HepG2 (cell line): ENCODE measurements at regions not wholly inside any gene's neighbourhood (a gene's known extent, or its start where the extent isn't known, plus 50 kb on each side); places are given as distances from the start of the nearest gene placed in this dataset.

ENCODE experiments used
- ADNP ChIP-seq: sonication (generic); formaldehyde crosslinking; IDR thresholded peaks from 2 replicates; pipeline ENCODE4 v1.4.0; 2020; ENCODE audit warnings: missing genetic modification reagents
- CBX5 ChIP-seq: sonication (generic); formaldehyde crosslinking; IDR thresholded peaks from 2 replicates; pipeline ENCODE4 v1.4.0; 2020; ENCODE audit warnings: missing genetic modification reagents, borderline replicate concordance
- EEA1 ChIP-seq: sonication (generic); formaldehyde crosslinking; IDR thresholded peaks from 2 replicates; pipeline ENCODE4 v1.5.1; 2020; ENCODE audit warnings: mild to moderate bottlenecking, missing genetic modification reagents, borderline replicate concordance
- ELF4 ChIP-seq: sonication (generic); formaldehyde crosslinking; IDR thresholded peaks from 2 replicates; pipeline ENCODE4 v1.5.0; 2020; ENCODE audit warnings: missing genetic modification reagents, mild to moderate bottlenecking, moderate library complexity, borderline replicate concordance
- POLR2A ChIP-seq, 2 experiments: IDR thresholded peaks; 2 replicates each; pipeline ENCODE4 v1.6.1; 2011; ENCODE audit warnings: low read depth in 2 of 2, low read length in 2 of 2, mild to moderate bottlenecking in 1 of 2, moderate library complexity in 1 of 2; ENCODE audit not compliant: insufficient read depth in 1 of 2
- POLR2AphosphoS5 ChIP-seq: IDR thresholded peaks from 2 replicates; pipeline ENCODE4 v1.6.1; 2012; ENCODE audit warnings: low read depth, low read length
- RBM22 ChIP-seq: fragments of 200-400 bp; formaldehyde crosslinking; optimal IDR thresholded peaks from 2 replicates; pipeline ENCODE3; 2017; ENCODE audit warnings: mild to moderate bottlenecking, low read length, moderate library complexity
- SMC3 ChIP-seq: IDR thresholded peaks from 2 replicates; pipeline ENCODE4 v1.6.1; 2011; ENCODE audit warnings: low read length, improper control_type of control experiment
- TF ChIP-seq, protein P1 (sequence below): sonication (generic); formaldehyde crosslinking; IDR thresholded peaks from 2 replicates; pipeline ENCODE4 v1.5.0; 2020; ENCODE audit warnings: mild to moderate bottlenecking, missing genetic modification reagents, moderate library complexity
- TF ChIP-seq, protein P2 (sequence below): sonication (generic); formaldehyde crosslinking; IDR thresholded peaks from 2 replicates; pipeline ENCODE4 v1.5.0; 2020; ENCODE audit warnings: missing genetic modification reagents, mild to moderate bottlenecking, borderline replicate concordance
- TF ChIP-seq, protein P3 (sequence below): sonication (generic); formaldehyde crosslinking; IDR thresholded peaks from 2 replicates; pipeline ENCODE4 v1.5.0; 2020; ENCODE audit warnings: missing genetic modification reagents
- TF ChIP-seq, protein P4 (sequence below): sonication (generic); formaldehyde crosslinking; IDR thresholded peaks from 2 replicates; pipeline ENCODE4 v1.4.0; 2020; ENCODE audit warnings: missing genetic modification reagents, borderline replicate concordance

DNA sequence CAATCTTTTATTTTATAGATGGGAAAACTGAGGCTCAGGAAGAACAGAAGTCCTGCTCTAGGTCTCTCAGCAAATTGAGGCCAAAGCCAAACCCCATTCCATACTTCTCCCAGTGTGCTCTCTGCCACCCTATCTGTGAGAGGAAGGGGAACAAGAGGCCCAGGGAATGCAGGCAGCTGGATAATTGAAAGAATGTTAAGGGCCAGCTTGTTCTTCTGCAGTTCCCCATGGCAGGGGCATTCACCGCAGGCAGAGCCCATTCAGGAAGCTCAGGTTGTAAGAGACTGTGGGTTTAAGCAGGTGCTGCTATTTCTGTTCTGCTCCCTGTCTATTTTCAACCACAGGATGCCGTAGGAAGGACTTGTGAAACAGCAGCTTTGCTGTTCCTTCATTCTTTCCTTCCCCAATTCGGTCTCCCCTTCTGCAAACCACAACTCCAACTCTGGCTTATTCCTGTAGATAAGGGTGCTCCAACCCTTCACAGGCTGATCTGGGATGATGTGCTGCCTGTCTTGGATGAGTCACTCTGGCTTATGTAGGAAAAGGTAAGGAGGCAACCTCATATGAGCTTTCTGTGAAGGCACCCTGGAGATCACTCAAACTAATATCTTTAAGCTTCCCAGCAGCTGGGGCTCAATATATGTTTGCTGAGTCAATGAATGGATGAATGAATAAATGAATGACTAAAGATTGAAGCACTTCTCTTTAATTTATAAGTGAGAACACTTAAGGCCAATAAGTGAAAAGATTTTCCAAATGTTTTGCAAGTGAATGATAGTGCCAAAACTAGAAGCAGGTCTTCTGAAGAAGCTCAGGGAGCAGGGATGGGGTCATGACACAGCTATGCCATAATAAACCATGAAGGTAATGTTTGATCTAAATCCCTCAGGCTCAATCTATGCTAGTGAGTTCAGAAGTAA is 377.6 kb downstream of the BRINP1 start:
- TF ChIP-seq, protein P1, sequence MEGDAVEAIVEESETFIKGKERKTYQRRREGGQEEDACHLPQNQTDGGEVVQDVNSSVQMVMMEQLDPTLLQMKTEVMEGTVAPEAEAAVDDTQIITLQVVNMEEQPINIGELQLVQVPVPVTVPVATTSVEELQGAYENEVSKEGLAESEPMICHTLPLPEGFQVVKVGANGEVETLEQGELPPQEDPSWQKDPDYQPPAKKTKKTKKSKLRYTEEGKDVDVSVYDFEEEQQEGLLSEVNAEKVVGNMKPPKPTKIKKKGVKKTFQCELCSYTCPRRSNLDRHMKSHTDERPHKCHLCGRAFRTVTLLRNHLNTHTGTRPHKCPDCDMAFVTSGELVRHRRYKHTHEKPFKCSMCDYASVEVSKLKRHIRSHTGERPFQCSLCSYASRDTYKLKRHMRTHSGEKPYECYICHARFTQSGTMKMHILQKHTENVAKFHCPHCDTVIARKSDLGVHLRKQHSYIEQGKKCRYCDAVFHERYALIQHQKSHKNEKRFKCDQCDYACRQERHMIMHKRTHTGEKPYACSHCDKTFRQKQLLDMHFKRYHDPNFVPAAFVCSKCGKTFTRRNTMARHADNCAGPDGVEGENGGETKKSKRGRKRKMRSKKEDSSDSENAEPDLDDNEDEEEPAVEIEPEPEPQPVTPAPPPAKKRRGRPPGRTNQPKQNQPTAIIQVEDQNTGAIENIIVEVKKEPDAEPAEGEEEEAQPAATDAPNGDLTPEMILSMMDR = no peak
- TF ChIP-seq, protein P2, sequence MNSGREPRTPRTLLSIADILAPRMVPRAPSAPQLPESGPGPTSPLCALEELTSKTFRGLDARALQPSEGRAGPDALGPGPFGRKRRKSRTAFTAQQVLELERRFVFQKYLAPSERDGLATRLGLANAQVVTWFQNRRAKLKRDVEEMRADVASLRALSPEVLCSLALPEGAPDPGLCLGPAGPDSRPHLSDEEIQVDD (CRISPR knock-in tag) = no peak
- TF ChIP-seq, protein P3, sequence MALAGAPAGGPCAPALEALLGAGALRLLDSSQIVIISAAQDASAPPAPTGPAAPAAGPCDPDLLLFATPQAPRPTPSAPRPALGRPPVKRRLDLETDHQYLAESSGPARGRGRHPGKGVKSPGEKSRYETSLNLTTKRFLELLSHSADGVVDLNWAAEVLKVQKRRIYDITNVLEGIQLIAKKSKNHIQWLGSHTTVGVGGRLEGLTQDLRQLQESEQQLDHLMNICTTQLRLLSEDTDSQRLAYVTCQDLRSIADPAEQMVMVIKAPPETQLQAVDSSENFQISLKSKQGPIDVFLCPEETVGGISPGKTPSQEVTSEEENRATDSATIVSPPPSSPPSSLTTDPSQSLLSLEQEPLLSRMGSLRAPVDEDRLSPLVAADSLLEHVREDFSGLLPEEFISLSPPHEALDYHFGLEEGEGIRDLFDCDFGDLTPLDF (CRISPR knock-in tag) = no peak
- TF ChIP-seq CBX5 (CRISPR knock-in tag) = no peak
- no peak for TF ChIP-seq POLR2AphosphoS5
- no peak for TF ChIP-seq POLR2A (IDR thresholded peaks at IDR 0.05; ENCODE audit: insufficient read depth in 1 of 2, low read depth in 2 of 2, low read length in 2 of 2)
- TF ChIP-seq ADNP (CRISPR knock-in tag) = no peak
- no peak for TF ChIP-seq ELF4 (CRISPR knock-in tag)
- no peak for TF ChIP-seq RBM22
- TF ChIP-seq, protein P4, sequence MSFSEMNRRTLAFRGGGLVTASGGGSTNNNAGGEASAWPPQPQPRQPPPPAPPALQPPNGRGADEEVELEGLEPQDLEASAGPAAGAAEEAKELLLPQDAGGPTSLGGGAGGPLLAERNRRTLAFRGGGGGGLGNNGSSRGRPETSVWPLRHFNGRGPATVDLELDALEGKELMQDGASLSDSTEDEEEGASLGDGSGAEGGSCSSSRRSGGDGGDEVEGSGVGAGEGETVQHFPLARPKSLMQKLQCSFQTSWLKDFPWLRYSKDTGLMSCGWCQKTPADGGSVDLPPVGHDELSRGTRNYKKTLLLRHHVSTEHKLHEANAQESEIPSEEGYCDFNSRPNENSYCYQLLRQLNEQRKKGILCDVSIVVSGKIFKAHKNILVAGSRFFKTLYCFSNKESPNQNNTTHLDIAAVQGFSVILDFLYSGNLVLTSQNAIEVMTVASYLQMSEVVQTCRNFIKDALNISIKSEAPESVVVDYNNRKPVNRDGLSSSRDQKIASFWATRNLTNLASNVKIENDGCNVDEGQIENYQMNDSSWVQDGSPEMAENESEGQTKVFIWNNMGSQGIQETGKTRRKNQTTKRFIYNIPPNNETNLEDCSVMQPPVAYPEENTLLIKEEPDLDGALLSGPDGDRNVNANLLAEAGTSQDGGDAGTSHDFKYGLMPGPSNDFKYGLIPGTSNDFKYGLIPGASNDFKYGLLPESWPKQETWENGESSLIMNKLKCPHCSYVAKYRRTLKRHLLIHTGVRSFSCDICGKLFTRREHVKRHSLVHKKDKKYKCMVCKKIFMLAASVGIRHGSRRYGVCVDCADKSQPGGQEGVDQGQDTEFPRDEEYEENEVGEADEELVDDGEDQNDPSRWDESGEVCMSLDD (CRISPR knock-in tag) = no peak
- no peak for TF ChIP-seq SMC3
- no peak for TF ChIP-seq EEA1 (CRISPR knock-in tag)
